ENCODE measurements at regions not wholly inside any gene's neighbourhood (a gene's known extent, or its start where the extent isn't known, plus 50 kb on each side); places are given as distances from the start of the nearest gene placed in this dataset.
"Not testable (repeated sequence)": the region's sequence is repeated elsewhere in the genome, so short reads cannot be mapped to it uniquely, and the experiment has no call there.

DNA sequence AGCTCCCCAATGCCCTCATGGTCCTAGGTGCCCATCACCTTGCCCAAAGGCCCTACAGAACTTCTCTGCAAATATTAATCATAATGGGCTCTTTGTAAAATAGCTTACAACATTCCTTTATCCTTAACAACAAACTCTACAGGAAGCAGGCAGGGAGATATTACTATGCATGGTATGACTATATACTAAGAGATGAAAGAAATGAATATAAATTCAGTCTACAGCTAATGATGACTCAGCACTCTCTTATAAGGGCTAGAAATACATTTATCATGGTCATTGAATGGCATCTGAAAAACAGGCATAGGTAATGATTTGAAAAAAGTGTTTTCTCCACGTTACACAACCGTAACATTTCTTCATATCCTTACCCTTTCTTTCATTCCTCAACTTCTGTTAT is 254.8 kb upstream of the DSEL start:
- intact Hi-C loops (cut with DNase I): no loop called here
- no peak for TF ChIP-seq POLR2A (IDR thresholded peaks at IDR 0.05)
- TF ChIP-seq, protein P1, sequence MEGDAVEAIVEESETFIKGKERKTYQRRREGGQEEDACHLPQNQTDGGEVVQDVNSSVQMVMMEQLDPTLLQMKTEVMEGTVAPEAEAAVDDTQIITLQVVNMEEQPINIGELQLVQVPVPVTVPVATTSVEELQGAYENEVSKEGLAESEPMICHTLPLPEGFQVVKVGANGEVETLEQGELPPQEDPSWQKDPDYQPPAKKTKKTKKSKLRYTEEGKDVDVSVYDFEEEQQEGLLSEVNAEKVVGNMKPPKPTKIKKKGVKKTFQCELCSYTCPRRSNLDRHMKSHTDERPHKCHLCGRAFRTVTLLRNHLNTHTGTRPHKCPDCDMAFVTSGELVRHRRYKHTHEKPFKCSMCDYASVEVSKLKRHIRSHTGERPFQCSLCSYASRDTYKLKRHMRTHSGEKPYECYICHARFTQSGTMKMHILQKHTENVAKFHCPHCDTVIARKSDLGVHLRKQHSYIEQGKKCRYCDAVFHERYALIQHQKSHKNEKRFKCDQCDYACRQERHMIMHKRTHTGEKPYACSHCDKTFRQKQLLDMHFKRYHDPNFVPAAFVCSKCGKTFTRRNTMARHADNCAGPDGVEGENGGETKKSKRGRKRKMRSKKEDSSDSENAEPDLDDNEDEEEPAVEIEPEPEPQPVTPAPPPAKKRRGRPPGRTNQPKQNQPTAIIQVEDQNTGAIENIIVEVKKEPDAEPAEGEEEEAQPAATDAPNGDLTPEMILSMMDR (IDR thresholded peaks at IDR 0.05): no peak
- TF ChIP-seq EP300 (IDR thresholded peaks at IDR 0.05): no peak
- no peak overlapping the region for H3K27ac ChIP-seq
- no peaks in the 10 kb centered on the region for H3K4me1 ChIP-seq (ENCODE audit: insufficient read depth)
- H3K27me3 ChIP-seq: peaks cover 2% of the 10 kb centered on the region
- DNase-seq: no peak
- no peaks in the 10 kb centered on the region for H3K36me3 ChIP-seq
- no peak overlapping the region for H3K4me3 ChIP-seq
- no peaks in the 10 kb centered on the region for H3K9me3 ChIP-seq
- 90 to 95% (median 93%) methylated on average over 2 of the region's 2 CpGs for WGBS, 3 donors

DNA sequence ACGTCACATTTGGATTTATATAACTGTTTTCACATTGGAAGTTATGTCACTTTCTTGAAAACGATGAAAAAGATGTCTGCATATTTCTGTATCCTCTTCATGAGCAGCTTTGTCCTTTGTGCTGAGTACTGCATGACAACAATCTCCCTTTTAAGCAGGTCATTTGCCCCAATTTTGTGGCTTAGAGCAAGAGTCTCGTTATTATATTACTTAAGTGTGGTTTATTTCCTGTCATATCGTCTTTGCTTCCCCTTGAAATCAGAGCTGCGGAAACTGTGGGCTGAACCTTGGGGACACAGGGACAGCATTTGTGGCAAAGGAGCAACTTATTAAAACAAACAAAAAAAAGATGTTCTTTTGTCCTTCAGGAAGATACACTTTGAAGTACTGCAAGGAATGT is 254.0 kb upstream of the DSEL start:
- Histone ChIP-seq H3K36me3 (no peaks in the 10 kb centered on the region), H3K4me1 (ENCODE audit: insufficient read depth) (no peaks in the 10 kb centered on the region), H3K27ac (no peak overlapping the region), H3K9me3 (no peaks in the 10 kb centered on the region), H3K27me3 (peaks cover 2% of the 10 kb centered on the region), H3K4me3 (no peak overlapping the region)
- intact Hi-C loops (cut with DNase I): no loop called here
- TF ChIP-seq POLR2A (IDR thresholded peaks at IDR 0.05) (no peak), EP300 (IDR thresholded peaks at IDR 0.05) (no peak)
- TF ChIP-seq, protein P1 (IDR thresholded peaks at IDR 0.05): no peak
- 70 to 78% (median 70%) methylated on average over 5 of the region's 5 CpGs for WGBS, 3 donors
- no peak for DNase-seq

DNA sequence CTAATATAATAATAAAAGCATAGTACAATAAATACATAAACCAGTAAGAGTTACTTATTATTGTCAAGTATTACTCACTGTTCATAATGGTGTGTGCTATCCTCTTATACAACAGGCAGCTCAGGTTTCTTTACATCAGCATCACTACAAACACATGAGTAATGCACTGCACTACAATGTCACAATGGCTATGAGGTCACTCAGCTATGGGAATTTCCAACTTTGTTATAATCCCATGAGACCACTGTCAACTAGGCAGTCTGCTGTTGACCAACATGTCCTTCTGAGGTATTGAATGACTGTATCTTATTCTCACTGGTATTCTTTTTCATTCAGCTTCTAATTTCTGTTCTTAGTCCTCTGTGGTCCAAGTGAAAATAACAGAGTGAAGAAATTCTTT is 250.4 kb upstream of the DSEL start:
- intact Hi-C loops (cut with DNase I): no loop called here
- H3K36me3 ChIP-seq: no peaks in the 10 kb centered on the region
- TF ChIP-seq, protein P1 (IDR thresholded peaks at IDR 0.05): no peak
- no peak for TF ChIP-seq EP300 (IDR thresholded peaks at IDR 0.05)
- no peak for TF ChIP-seq POLR2A (IDR thresholded peaks at IDR 0.05)
- no peak overlapping the region for H3K27ac ChIP-seq
- H3K9me3 ChIP-seq: no peaks in the 10 kb centered on the region
- no peaks in the 10 kb centered on the region for H3K4me1 ChIP-seq (ENCODE audit: insufficient read depth)
- H3K27me3 ChIP-seq: peaks cover 2% of the 10 kb centered on the region
- DNase-seq: no peak
- H3K4me3 ChIP-seq: no peak overlapping the region

- intact Hi-C loops (cut with DNase I); H3K27me3 ChIP-seq; H3K36me3 ChIP-seq; DNase-seq; H3K4me3 ChIP-seq; H3K4me1 ChIP-seq (ENCODE audit: insufficient read depth); H3K27ac ChIP-seq; H3K9me3 ChIP-seq: not testable (repeated sequence)
- 94 to 100% (median 98%) methylated on average over 1 of the region's 1 CpG for WGBS, 3 donors
Measured at GRCh38 chr18:67752211-67752610, 235.7 kb upstream of the DSEL start.

DNA sequence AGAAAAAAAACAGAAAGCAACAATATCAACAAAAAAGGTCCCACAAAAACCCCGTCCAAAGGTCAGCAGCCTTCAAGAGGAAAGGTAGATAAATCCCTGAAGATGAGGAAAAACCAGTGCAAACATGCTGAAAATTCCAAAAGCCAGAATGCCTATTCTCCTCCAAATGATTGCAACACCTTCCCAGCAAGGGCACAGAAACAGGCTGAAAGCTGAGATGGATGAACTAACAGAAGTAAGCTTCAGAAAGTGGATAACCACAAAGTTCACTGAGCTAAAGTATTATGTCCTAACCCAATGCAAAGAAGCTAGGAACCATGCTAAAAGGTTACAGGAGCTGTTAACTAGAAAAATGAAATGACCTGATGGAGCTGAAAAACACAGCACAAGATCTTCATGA is 226.4 kb upstream of the DSEL start:
- no peaks in the 10 kb centered on the region for H3K4me1 ChIP-seq (ENCODE audit: insufficient read depth)
- H3K27ac ChIP-seq: no peak overlapping the region
- no peaks in the 10 kb centered on the region for H3K36me3 ChIP-seq
- H3K4me3 ChIP-seq: no peak overlapping the region
- intact Hi-C loops (cut with DNase I): no loop called here
- no peaks in the 10 kb centered on the region for H3K9me3 ChIP-seq
- no peaks in the 10 kb centered on the region for H3K27me3 ChIP-seq
- no peak for DNase-seq
- no peak for TF ChIP-seq POLR2A (IDR thresholded peaks at IDR 0.05)
- no peak for TF ChIP-seq EP300 (IDR thresholded peaks at IDR 0.05)
- TF ChIP-seq, protein P1 (IDR thresholded peaks at IDR 0.05): no peak
- WGBS, 3 donors: 88 to 93% (median 88%) methylated on average over 1 of the region's 1 CpG

Measured in ovary (tissue), 7 donors.